GM12874 (cell line): ENCODE measurements at regions not wholly inside any gene's neighbourhood (a gene's known extent, or its start where the extent isn't known, plus 50 kb on each side); places are given as distances from the start of the nearest gene placed in this dataset.
A peak's percentile ranks its signal among the peaks of the same experiment; 100 is the strongest.

Experiments used
- TF ChIP-seq, protein P1 (sequence below): IDR thresholded peaks from 2 replicates; pipeline ENCODE4 v1.5.1; 2011; ENCODE audit warnings: low read depth, mild to moderate bottlenecking, control low read depth, low read length, moderate library complexity; ENCODE audit not compliant: insufficient read depth

DNA sequence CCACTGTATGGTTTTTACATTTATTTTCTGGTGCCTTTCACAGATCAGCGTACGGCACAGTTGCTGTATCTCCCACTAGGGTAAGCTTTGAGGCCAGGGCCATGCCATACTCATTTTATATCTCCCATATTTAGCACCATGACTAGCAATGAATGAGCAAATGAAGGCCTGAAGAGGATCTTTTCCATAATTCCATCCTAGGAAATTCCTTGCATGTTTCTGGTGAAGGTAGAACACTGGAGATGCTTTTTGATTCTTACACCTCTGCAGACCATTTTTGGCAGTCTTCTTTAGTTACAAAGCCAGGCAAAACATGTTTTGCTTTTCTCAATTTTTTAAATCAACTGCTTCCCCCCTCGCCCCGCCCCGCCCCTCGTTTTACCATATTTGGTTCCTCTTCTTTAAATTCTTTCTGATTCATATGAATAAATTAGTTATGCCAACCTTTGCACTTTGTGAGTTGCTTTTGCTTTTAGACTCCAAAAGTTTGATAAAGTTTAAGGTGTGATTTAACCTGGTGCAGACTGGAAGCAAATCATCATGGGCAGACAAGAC is 78.9 kb upstream of the AK4 start:
- TF ChIP-seq, protein P1, sequence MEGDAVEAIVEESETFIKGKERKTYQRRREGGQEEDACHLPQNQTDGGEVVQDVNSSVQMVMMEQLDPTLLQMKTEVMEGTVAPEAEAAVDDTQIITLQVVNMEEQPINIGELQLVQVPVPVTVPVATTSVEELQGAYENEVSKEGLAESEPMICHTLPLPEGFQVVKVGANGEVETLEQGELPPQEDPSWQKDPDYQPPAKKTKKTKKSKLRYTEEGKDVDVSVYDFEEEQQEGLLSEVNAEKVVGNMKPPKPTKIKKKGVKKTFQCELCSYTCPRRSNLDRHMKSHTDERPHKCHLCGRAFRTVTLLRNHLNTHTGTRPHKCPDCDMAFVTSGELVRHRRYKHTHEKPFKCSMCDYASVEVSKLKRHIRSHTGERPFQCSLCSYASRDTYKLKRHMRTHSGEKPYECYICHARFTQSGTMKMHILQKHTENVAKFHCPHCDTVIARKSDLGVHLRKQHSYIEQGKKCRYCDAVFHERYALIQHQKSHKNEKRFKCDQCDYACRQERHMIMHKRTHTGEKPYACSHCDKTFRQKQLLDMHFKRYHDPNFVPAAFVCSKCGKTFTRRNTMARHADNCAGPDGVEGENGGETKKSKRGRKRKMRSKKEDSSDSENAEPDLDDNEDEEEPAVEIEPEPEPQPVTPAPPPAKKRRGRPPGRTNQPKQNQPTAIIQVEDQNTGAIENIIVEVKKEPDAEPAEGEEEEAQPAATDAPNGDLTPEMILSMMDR: no peak

DNA sequence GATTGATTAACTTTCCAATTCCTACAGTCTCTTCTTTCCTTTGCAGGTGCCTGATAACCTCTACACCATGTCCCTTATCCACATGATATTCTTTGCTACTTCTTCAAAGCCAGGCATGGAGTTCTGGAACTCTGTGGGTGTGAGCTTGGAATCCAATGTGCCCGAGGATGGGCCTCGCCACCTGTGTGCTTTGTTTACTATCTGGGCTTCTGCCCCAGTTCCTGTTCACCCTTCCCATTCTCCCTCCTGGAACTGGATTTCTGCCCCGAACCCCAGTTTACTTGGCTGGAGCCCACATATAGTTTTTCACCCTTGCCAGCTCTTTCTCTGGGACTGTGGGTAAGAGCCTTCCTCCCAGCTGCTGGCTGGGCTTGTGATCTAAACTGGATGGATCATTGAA is 75.2 kb upstream of the AK4 start:
- TF ChIP-seq, protein P1: no peak

DNA sequence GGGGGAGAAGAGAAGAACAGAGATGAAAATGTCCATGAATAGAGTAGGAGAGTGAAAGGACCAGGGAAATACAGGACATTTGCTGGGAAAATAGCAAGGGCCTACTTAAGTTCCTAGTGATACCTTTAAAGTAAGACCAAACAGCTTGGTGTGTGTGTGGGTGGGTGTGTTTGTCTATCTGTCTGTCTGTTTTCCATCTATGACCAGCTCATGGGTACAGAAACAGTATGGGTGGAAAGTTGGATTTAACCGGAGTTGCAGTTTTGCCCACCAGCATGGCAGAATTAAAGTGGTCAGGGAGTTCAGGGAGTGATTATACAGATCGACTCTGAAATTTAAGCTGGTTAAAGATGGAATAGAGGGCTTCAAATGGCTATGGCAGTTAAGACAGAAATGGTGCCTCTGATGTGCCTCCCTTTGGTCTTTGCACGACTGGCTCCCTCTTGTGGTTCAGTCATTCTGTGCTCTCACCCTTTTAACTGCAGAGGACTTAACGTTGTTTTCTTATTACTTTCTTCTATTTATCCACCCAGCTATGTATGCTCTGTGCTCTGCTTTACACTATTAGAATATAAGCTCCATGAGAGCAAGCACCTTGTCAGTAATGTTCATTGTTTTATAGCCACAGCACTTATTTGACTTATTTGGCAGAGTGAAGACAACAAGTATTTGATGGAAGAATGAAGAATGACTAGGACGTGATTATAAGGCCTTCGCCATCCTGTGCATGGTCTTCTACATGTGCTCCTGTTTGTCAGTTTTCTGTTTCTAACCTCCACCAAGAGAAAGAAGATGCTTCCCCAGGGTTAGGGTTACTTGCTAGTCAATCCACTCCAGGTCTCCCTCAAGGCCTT is 72.7 kb upstream of the AK4 start:
- TF ChIP-seq, protein P1: peak; percentile 73

DNA sequence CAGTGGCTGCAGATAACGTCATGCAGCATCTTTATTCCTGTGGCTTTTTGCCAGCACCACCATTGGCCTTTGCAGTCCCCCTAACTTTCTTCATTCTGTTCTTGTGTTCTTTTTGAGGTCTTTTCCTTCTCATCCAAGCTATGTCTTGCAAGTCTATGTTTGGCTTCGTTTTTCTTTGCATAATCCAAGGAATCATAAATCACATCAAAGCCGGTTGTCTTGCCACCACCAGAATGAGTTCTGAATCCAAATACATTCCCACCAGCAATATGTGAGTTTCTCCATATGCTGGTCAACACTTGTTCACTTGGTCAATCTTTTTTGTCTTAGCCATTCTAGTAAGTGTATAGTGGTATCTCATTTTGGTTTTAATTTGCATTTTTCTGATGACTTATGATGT is 70.6 kb upstream of the AK4 start:
- TF ChIP-seq, protein P1: no peak

DNA sequence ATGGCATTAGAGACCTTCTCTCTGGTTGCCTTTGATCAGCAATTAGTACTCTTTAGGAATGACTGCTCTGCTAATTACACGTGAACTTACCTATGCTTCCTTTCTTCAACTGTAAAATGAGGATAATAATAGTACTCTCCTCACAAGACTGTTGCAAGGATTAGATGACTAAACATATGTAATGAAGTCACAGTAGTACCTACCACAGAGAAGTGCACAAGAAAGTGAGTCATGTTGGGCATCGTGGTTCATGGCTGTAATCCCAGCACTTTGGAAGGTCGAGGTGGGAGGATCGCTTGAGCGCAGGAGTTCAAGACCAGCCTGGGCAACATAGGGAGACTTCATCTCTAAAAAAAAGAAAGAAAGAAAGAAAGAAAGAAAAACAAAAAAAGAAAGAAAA is 68.1 kb upstream of the AK4 start:
- TF ChIP-seq, protein P1: no peak

DNA sequence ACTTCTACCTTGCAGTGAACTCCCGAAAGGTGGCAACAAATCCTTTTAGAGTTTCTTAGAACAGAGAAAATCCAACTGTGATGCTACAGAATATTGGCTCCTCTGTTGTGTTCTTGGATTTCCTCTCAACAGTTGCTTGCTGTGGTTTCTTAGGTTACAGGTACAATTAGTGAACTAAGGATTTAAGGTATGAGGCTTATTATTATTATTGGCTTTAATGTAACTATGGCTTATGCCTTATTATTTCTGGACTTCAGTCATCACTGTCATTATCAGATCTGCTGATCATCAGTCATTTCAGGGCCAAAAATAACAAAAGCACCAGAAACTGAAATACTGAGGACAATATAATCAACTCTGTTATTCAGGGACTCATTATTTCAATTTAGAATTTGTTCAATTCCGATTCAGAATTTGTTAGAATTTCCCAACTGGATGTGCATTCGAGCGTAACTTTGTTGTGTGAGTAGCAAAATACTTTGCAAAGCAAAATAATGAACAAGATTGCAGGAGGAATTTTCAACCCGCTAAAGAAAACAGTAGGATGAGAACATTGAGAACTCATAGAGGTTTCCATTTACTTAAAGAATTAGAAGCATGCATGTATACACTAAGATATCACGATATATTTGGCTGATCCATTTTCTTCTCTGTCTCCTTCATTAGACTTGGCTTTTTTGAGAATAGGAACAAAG is 65.5 kb upstream of the AK4 start:
- TF ChIP-seq, protein P1: no peak

DNA sequence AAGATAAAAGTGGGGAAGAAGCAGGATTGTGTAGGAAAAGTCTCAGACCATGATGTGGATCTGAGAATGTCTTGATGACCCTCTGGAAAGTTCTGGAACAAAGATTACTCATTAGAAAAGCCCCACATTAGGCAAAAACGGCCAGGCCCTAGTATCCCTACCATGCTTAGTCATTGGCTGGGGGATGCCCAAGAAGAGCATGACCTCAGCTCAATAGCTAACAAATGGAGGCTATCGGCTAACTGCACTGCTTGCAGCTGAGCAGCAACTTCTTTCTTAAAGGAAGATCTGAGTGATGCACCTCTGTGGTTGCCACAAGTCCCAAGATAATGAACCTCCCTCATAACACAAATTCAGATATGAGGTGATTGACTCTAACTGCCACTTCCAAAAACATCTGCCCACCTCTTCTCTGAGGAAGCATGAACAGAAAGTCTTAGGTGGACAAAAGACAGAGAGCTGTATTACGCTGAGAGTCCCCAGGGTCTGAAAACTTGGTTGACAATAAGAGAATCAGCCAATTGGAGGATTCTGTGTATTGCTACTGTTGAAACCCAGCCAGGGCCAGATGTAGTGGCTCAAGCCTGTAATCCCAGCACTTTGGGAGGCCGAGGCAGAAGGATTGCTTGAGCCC is 64.6 kb upstream of the AK4 start:
- TF ChIP-seq, protein P1: no peak
